Karpas-422 (cell line): ENCODE measurements at regions not wholly inside any gene's neighbourhood (a gene's known extent, or its start where the extent isn't known, plus 50 kb on each side); places are given as distances from the start of the nearest gene placed in this dataset.

ENCODE experiments used
- DNase-seq: peaks from one replicate; pipeline ENCODE4 v3.0.0-alpha.2; 2015
- H2AFZ ChIP-seq: fragments of 200-600 bp; sonication (generic); 2 replicates; pipeline ENCODE4 v1.6.1; 2014; ENCODE audit warnings: antibody characterized with exemption, low read length, mixed read lengths
- H3K27ac ChIP-seq: fragments of 200-600 bp; sonication (generic); 2 replicates; pipeline ENCODE4 v1.5.1; 2014; ENCODE audit warnings: mild to moderate bottlenecking, low read length, moderate library complexity
- H3K27me3 ChIP-seq: fragments of 200-600 bp; sonication (generic); 2 replicates; pipeline ENCODE4 v1.6.1; 2014; ENCODE audit warnings: low read length, mixed read lengths
- H3K36me3 ChIP-seq: fragments of 200-600 bp; sonication (generic); 2 replicates; pipeline ENCODE4 v1.6.1; 2014; ENCODE audit warnings: low read length, mixed read lengths; ENCODE audit not compliant: insufficient read depth
- H3K4me1 ChIP-seq: fragments of 200-600 bp; sonication (generic); 2 replicates; pipeline ENCODE4 v1.6.1; 2014; ENCODE audit warnings: mild to moderate bottlenecking, low read length, mixed read lengths
- H3K4me2 ChIP-seq: fragments of 200-600 bp; sonication (generic); 2 replicates; pipeline ENCODE4 v1.6.1; 2014; ENCODE audit warnings: low read length, low read depth, mild to moderate bottlenecking; ENCODE audit not compliant: poor library complexity, severe bottlenecking
- H3K4me3 ChIP-seq: fragments of 200-600 bp; sonication (generic); 2 replicates; pipeline ENCODE4 v1.5.1; 2014; ENCODE audit warnings: mild to moderate bottlenecking, antibody characterized with exemption, low read length, mixed read lengths
- H3K79me2 ChIP-seq: fragments of 200-600 bp; sonication (generic); 2 replicates; pipeline ENCODE4 v1.6.1; 2014; ENCODE audit warnings: mild to moderate bottlenecking, low read length, mixed read lengths
- H3K9ac ChIP-seq: fragments of 200-600 bp; sonication (generic); 2 replicates; pipeline ENCODE4 v1.6.0; 2014; ENCODE audit warnings: low read length
- H3K9me2 ChIP-seq: fragments of 200-600 bp; sonication (generic), shearing (Covaris generic); replicated peaks from 2 replicates; pipeline ENCODE4 v1.6.0; 2014; ENCODE audit warnings: mild to moderate bottlenecking, low read length, moderate library complexity; ENCODE audit not compliant: insufficient read depth
- H3K9me3 ChIP-seq: fragments of 300-700, 200-600 bp; sonication (generic); 2 replicates; pipeline ENCODE4 v1.6.1; 2014; ENCODE audit warnings: low read length, mixed read lengths
- H4K20me1 ChIP-seq: fragments of 200-600 bp; sonication (generic); 2 replicates; pipeline ENCODE4 v1.6.1; 2014; ENCODE audit warnings: mild to moderate bottlenecking, antibody characterized with exemption, low read length, low read depth; ENCODE audit not compliant: insufficient read depth

DNA sequence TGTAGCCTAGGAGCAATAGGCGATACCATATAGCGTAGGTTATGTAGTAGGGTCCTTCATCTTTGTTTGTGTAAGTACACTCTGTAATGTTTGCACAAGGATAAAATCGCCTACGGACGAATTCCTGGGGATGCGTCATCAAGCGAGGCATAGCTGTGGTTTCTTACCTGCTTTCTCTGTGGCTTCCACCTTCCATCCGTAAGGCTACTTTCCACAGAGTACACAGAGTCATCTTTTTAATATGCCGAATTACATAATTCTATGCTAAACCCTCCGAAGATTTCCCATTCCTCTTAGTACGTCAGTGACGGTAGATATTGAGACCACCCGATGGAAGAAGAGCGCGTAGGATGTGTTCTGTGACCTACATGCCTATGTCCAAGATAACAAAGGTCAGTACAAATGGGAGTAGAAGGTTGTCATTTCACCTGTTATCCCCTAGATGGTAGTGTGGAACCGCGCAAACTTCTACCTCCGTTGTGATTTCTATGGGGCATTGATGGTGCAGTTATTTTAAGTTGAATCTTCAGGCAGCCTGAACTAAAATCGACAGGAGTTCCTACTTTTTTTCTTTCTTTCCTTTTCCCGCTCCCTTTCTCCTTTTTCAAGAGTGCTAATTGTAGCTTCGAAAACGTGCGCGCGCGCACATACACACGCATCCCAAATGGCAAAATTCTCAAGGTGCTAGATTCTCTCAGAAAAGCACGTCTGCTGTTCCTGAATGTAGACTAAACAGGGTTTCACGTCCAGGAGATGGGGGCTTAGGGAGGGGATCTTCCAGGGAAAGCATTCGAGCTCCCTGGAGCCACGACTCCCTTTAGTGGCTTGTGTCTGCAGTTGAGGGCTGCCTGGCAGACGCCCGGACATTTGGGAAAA lies 111.7 kb upstream of the MBL2 start:
- H3K9me2 ChIP-seq = no peaks in the 10 kb centered on the region
- no peaks in the 10 kb centered on the region for H3K27me3 ChIP-seq
- H3K9me3 ChIP-seq = no peaks in the 10 kb centered on the region; the same call in 1 of the 2 replicates
- H3K9ac ChIP-seq = no peak overlapping the region
- no peak overlapping the region for H3K4me3 ChIP-seq
- H3K79me2 ChIP-seq = no peaks in the 10 kb centered on the region
- no peaks in the 10 kb centered on the region for H4K20me1 ChIP-seq
- H3K36me3 ChIP-seq = no peaks in the 10 kb centered on the region
- H3K4me1 ChIP-seq = no peaks in the 10 kb centered on the region
- H3K27ac ChIP-seq = no peak overlapping the region
- H3K4me2 ChIP-seq = no peak overlapping the region
- DNase-seq = peak; percentile 82
- H2AFZ ChIP-seq = no peak overlapping the region

DNA sequence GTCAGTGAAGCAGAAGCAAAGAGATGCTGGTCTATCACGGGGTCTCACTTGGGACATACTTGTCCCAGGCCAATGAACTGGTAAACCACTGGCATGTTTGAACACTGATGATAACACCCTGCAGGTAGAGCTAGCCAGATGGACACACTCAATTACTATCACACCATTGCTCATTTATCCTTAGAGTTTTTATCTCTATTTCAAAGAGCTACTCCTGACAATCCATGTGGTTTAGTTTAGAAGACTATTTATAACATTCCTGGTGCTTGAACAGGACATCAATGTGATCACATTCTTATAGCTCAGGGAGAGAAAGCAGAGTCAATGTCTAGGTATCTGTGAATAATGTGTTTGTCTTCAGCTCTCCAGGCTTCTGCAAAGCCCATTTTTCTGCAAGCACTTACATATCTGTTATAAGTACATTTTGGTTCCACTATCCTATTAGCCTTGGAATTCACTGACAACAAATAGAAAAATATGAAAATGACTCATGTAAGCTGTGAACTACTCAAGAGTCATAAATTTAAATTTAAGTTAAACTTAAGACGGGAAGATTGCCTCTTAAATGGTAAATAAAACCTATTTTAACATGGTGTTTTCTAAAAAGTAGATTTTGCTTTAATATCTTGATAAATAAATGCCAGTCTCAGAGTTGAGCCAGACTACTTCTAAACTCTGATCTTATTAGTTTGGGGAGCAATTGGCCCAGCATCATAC lies 106.7 kb upstream of the MBL2 start:
- H3K4me1 ChIP-seq = peaks cover 3% of the 10 kb centered on the region
- no peaks in the 10 kb centered on the region for H3K36me3 ChIP-seq
- H3K27me3 ChIP-seq = no peaks in the 10 kb centered on the region
- no peaks in the 10 kb centered on the region for H3K9me2 ChIP-seq
- no peaks in the 10 kb centered on the region for H3K9me3 ChIP-seq
- H3K4me3 ChIP-seq = no peak overlapping the region
- no peak overlapping the region for H3K9ac ChIP-seq
- H2AFZ ChIP-seq = no peak overlapping the region
- H4K20me1 ChIP-seq = no peaks in the 10 kb centered on the region
- no peaks in the 10 kb centered on the region for H3K79me2 ChIP-seq
- DNase-seq = no peak
- H3K27ac ChIP-seq = no peak overlapping the region
- no peak overlapping the region for H3K4me2 ChIP-seq

GRCh38 chr10:52877451-52877850 lies 104.9 kb upstream of the MBL2 start:
- peaks cover 3% of the 10 kb centered on the region for H3K4me1 ChIP-seq
- no peak overlapping the region for H3K9ac ChIP-seq
- peak overlapping the region; percentile 68 for H3K27ac ChIP-seq
- H3K4me3 ChIP-seq = no peak overlapping the region
- H3K4me2 ChIP-seq = no peak overlapping the region
- H3K9me3 ChIP-seq = no peaks in the 10 kb centered on the region
- H2AFZ ChIP-seq = no peak overlapping the region
- H3K9me2 ChIP-seq = no peaks in the 10 kb centered on the region
- no peaks in the 10 kb centered on the region for H3K27me3 ChIP-seq
- no peaks in the 10 kb centered on the region for H4K20me1 ChIP-seq
- DNase-seq = peak; percentile 42
- no peaks in the 10 kb centered on the region for H3K36me3 ChIP-seq
- no peaks in the 10 kb centered on the region for H3K79me2 ChIP-seq

- H2AFZ ChIP-seq = no peak overlapping the region
- no peak for DNase-seq
Measured at GRCh38 chr10:52875336-52875735, 102.8 kb upstream of the MBL2 start.

GRCh38 chr10:52874581-52874980 lies 102.0 kb upstream of the MBL2 start:
- H3K9me3 ChIP-seq = peaks cover 14% of the 10 kb centered on the region

More at GRCh38 chr10:52875336-52875735, 102.8 kb upstream of the MBL2 start:
- Histone ChIP-seq H3K4me1 (peaks cover 3% of the 10 kb centered on the region), H3K9ac (no peak overlapping the region), H3K9me3 (peaks cover 11% of the 10 kb centered on the region; the same call in 1 of the 2 replicates), H3K27me3 (no peaks in the 10 kb centered on the region), H3K4me3 (no peak overlapping the region), H3K4me2 (no peak overlapping the region), H3K27ac (peak overlapping the region; percentile 51), H3K79me2 (no peaks in the 10 kb centered on the region), H3K9me2 (no peaks in the 10 kb centered on the region), H3K36me3 (no peaks in the 10 kb centered on the region), H4K20me1 (no peaks in the 10 kb centered on the region)

DNA sequence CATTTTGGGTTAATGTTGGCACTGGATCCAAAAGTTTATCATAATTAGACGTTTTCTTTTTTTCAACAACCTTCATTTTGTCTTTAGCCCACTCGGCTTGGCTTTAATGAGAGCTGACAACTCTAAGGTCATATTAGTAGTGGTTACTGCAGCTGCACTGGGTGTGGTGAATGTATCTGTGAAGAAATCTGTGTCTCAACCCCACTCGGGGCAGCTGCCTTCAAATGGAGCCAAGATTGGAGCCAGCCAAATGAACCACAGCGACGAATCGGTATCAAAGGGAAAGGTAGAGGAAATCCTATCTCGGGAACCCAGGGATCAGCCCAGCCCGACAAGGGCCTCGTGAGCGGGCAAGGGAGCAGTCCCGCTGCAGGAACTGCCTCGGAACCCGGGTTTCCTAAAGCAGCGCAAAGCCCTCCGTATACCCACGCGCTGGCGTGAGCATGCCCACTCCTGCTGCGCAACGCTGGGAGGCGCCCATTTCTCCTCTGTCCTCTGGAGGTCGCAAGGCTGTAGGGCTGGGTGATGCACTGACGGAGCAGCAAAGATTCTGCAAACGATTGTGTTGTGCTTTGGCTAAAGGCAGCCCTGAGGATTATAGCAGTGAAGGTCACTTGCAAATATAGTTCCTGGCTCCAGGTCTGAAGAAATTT lies 98.7 kb upstream of the MBL2 start:
- Histone ChIP-seq H3K27me3 (no peaks in the 10 kb centered on the region), H3K4me1 (no peaks in the 10 kb centered on the region), H3K9me3 (peaks cover 14% of the 10 kb centered on the region), H3K27ac (no peak overlapping the region), H3K36me3 (no peaks in the 10 kb centered on the region), H3K9me2 (no peaks in the 10 kb centered on the region), H3K4me3 (no peak overlapping the region), H2AFZ (no peak overlapping the region), H3K9ac (no peak overlapping the region), H3K79me2 (no peaks in the 10 kb centered on the region), H3K4me2 (no peak overlapping the region), H4K20me1 (no peaks in the 10 kb centered on the region)
- DNase-seq = no peak

More at GRCh38 chr10:52874581-52874980, 102.0 kb upstream of the MBL2 start:
- no peak overlapping the region for H2AFZ ChIP-seq
- peaks cover 3% of the 10 kb centered on the region for H3K4me1 ChIP-seq
- DNase-seq = no peak
- no peaks in the 10 kb centered on the region for H3K36me3 ChIP-seq
- no peak overlapping the region for H3K9ac ChIP-seq
- no peaks in the 10 kb centered on the region for H3K27me3 ChIP-seq
- H3K27ac ChIP-seq = no peak overlapping the region
- H4K20me1 ChIP-seq = no peaks in the 10 kb centered on the region
- no peak overlapping the region for H3K4me2 ChIP-seq
- H3K79me2 ChIP-seq = no peaks in the 10 kb centered on the region
- H3K9me2 ChIP-seq = no peaks in the 10 kb centered on the region
- no peak overlapping the region for H3K4me3 ChIP-seq

DNA sequence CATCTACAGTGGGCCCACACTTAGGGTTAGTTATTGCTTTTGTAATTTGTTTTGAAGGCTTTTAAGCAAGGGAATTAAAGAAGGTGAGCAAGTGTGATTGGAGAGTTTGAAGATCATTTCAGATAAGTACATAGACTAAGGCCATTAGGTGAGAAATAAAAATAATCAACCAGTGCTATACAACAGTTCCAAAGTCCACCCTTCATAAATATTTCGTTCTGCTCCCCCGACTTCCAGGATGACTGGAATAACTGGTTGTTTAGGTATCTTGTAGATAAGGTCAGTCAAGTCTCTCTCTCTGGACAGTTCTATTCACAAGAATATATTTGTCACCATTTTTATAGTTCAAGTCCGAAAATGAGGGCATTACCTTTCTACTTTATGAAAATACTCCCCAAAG lies 98.0 kb upstream of the MBL2 start:
- Histone ChIP-seq H3K4me2 (no peak overlapping the region), H3K36me3 (no peaks in the 10 kb centered on the region), H3K27ac (no peak overlapping the region), H2AFZ (no peak overlapping the region), H3K9me2 (no peaks in the 10 kb centered on the region), H3K27me3 (no peaks in the 10 kb centered on the region), H3K9me3 (peaks cover 14% of the 10 kb centered on the region), H3K9ac (no peak overlapping the region), H3K4me1 (no peaks in the 10 kb centered on the region), H3K79me2 (no peaks in the 10 kb centered on the region), H3K4me3 (no peak overlapping the region), H4K20me1 (no peaks in the 10 kb centered on the region)
- no peak for DNase-seq

GRCh38 chr10:52869864-52870263 lies 97.3 kb upstream of the MBL2 start:
- Histone ChIP-seq H2AFZ (no peak overlapping the region), H3K9me2 (no peaks in the 10 kb centered on the region), H3K4me3 (no peak overlapping the region), H3K36me3 (no peaks in the 10 kb centered on the region), H3K4me2 (no peak overlapping the region), H4K20me1 (no peaks in the 10 kb centered on the region), H3K27me3 (no peaks in the 10 kb centered on the region), H3K9ac (no peak overlapping the region), H3K27ac (no peak overlapping the region), H3K4me1 (no peaks in the 10 kb centered on the region), H3K9me3 (peaks cover 14% of the 10 kb centered on the region), H3K79me2 (no peaks in the 10 kb centered on the region)
- no peak for DNase-seq
